ENCODE measurements at regions not wholly inside any gene's neighbourhood (a gene's known extent, or its start where the extent isn't known, plus 50 kb on each side); places are given as distances from the start of the nearest gene placed in this dataset.

GRCh38 chr3:30945291-30945690 is 50.8 kb upstream of the GADL1 start:
- DNase-seq = no peak

- DNase-seq = no peak
Observed at GRCh38 chr3:30948426-30948825, 54.0 kb upstream of the GADL1 start.

- DNase-seq = no peak
Observed at GRCh38 chr3:30951826-30952225, 57.4 kb upstream of the GADL1 start.

GRCh38 chr3:30952786-30953185 is 58.3 kb upstream of the GADL1 start:
- DNase-seq = no peak

GRCh38 chr3:30954426-30954825 is 60.0 kb upstream of the GADL1 start:
- no peak for DNase-seq

- DNase-seq = no peak
Observed at GRCh38 chr3:30962084-30962483, 67.6 kb upstream of the GADL1 start.

- DNase-seq = no peak
Observed at GRCh38 chr3:30962493-30962892, 68.0 kb upstream of the GADL1 start.

GRCh38 chr3:30963223-30963722 is 68.8 kb upstream of the GADL1 start:
- DNase-seq = no peak

- no peak for DNase-seq
Observed at GRCh38 chr3:30964612-30965011, 70.2 kb upstream of the GADL1 start.

GRCh38 chr3:30966896-30967295 is 72.4 kb upstream of the GADL1 start:
- DNase-seq = no peak

GRCh38 chr3:30970183-30970582 is 75.7 kb upstream of the GADL1 start:
- no peak for DNase-seq

GRCh38 chr3:30972449-30972848 is 78.0 kb upstream of the GADL1 start:
- DNase-seq = no peak

GRCh38 chr3:30974071-30974470 is 79.6 kb upstream of the GADL1 start:
- no peak for DNase-seq

GRCh38 chr3:30977592-30977991 is 83.1 kb upstream of the GADL1 start:
- DNase-seq = no peak

GRCh38 chr3:30980993-30981392 is 86.5 kb upstream of the GADL1 start:
- DNase-seq = no peak

- no peak for DNase-seq
Observed at GRCh38 chr3:30982416-30983075, 88.1 kb upstream of the GADL1 start.

GRCh38 chr3:30984855-30985749 is 90.6 kb upstream of the GADL1 start:
- no peak for DNase-seq

GRCh38 chr3:30986551-30986950 is 92.1 kb upstream of the GADL1 start:
- no peak for DNase-seq

- no peak for DNase-seq
Observed at GRCh38 chr3:30988769-30989168, 94.3 kb upstream of the GADL1 start.

GRCh38 chr3:30989276-30990030 is 95.0 kb upstream of the GADL1 start:
- no peak for DNase-seq

GRCh38 chr3:30996467-30996866 is 102.0 kb upstream of the GADL1 start:
- no peak for DNase-seq

- DNase-seq = no peak
Observed at GRCh38 chr3:31002730-31003129, 108.3 kb upstream of the GADL1 start.
